ENCODE measurements at regions not wholly inside any gene's neighbourhood (a gene's known extent, or its start where the extent isn't known, plus 50 kb on each side); places are given as distances from the start of the nearest gene placed in this dataset.

GRCh38 chr16:49127103-49127502 lies 154.5 kb downstream of the CBLN1 start:
- no peak for DNase-seq (ENCODE audit: low read depth in 2 of 2)

- no peak for DNase-seq (ENCODE audit: low read depth in 2 of 2)
These were observed 160.0 kb downstream of the CBLN1 start for GRCh38 chr16:49121636-49122035.

- no peak for DNase-seq (ENCODE audit: low read depth in 2 of 2)
These were observed 161.0 kb downstream of the CBLN1 start for GRCh38 chr16:49120631-49121030.

GRCh38 chr16:49116873-49117272 lies 164.8 kb downstream of the CBLN1 start:
- no peak for DNase-seq (ENCODE audit: low read depth in 2 of 2)

- no peak for DNase-seq (ENCODE audit: low read depth in 2 of 2)
These were observed 165.7 kb downstream of the CBLN1 start for GRCh38 chr16:49115956-49116355.

GRCh38 chr16:49112754-49113153 lies 168.9 kb downstream of the CBLN1 start:
- no peak for DNase-seq (ENCODE audit: low read depth in 2 of 2)

- no peak for DNase-seq (ENCODE audit: low read depth in 2 of 2)
These were observed 170.3 kb downstream of the CBLN1 start for GRCh38 chr16:49111351-49111750.

- no peak for DNase-seq (ENCODE audit: low read depth in 2 of 2)
These were observed 173.0 kb downstream of the CBLN1 start for GRCh38 chr16:49108611-49109010.

GRCh38 chr16:49103298-49103697 lies 178.3 kb downstream of the CBLN1 start:
- DNase-seq (ENCODE audit: low read depth in 2 of 2) = no peak

GRCh38 chr16:49101997-49102396 lies 179.6 kb downstream of the CBLN1 start:
- no peak for DNase-seq (ENCODE audit: low read depth in 2 of 2)

GRCh38 chr16:49100366-49100765 lies 181.3 kb downstream of the CBLN1 start:
- no peak for DNase-seq (ENCODE audit: low read depth in 2 of 2)

GRCh38 chr16:49097964-49098363 lies 183.7 kb downstream of the CBLN1 start:
- no peak for DNase-seq (ENCODE audit: low read depth in 2 of 2)

GRCh38 chr16:49096176-49096945 lies 185.3 kb downstream of the CBLN1 start:
- no peak for DNase-seq (ENCODE audit: low read depth in 2 of 2)

GRCh38 chr16:49095539-49095938 lies 186.1 kb downstream of the CBLN1 start:
- DNase-seq (ENCODE audit: low read depth in 2 of 2) = no peak

GRCh38 chr16:49094471-49094870 lies 187.2 kb downstream of the CBLN1 start:
- DNase-seq (ENCODE audit: low read depth in 2 of 2) = no peak

GRCh38 chr16:49093939-49094338 lies 187.7 kb downstream of the CBLN1 start:
- no peak for DNase-seq (ENCODE audit: low read depth in 2 of 2)

GRCh38 chr16:49092704-49093103 lies 188.9 kb downstream of the CBLN1 start:
- DNase-seq (ENCODE audit: low read depth in 2 of 2) = no peak

- DNase-seq (ENCODE audit: low read depth in 2 of 2) = no peak
These were observed 192.1 kb downstream of the CBLN1 start for GRCh38 chr16:49089533-49089932.

GRCh38 chr16:49089039-49089438 lies 192.6 kb downstream of the CBLN1 start:
- no peak for DNase-seq (ENCODE audit: low read depth in 2 of 2)

GRCh38 chr16:49085686-49086085 lies 196.0 kb downstream of the CBLN1 start:
- no peak for DNase-seq (ENCODE audit: low read depth in 2 of 2)

- no peak for DNase-seq (ENCODE audit: low read depth in 2 of 2)
These were observed 196.8 kb downstream of the CBLN1 start for GRCh38 chr16:49084628-49085390.

GRCh38 chr16:49081554-49081953 lies 200.1 kb downstream of the CBLN1 start:
- no peak for DNase-seq (ENCODE audit: low read depth in 2 of 2)

- DNase-seq (ENCODE audit: low read depth in 2 of 2) = no peak
These were observed 200.6 kb downstream of the CBLN1 start for GRCh38 chr16:49081086-49081485.
